Neuronal stem cell (in vitro differentiated cells): ENCODE measurements at regions not wholly inside any gene's neighbourhood (a gene's known extent, or its start where the extent isn't known, plus 50 kb on each side); places are given as distances from the start of the nearest gene placed in this dataset.

ENCODE experiments used
- DNase-seq: peaks from one replicate; pipeline ENCODE4 v3.0.0-alpha.2; 2013; ENCODE audit warnings: low spot score
- H2AFZ ChIP-seq: one replicate; pipeline ENCODE4 v1.6.1; 2013; ENCODE audit warnings: mild to moderate bottlenecking, low read length, inconsistent platforms
- H2AK5ac ChIP-seq: 2 replicates; pipeline ENCODE4 v1.6.1; 2013; ENCODE audit warnings: low read depth, mild to moderate bottlenecking, inconsistent platforms, low read length, moderate library complexity, mixed read lengths
- H2BK120ac ChIP-seq: 2 replicates; pipeline ENCODE4 v1.6.1; 2013; ENCODE audit warnings: low read depth, mild to moderate bottlenecking, inconsistent platforms, low read length, moderate library complexity, mixed read lengths
- H2BK12ac ChIP-seq: one replicate; pipeline ENCODE4 v1.6.1; 2013; ENCODE audit warnings: low read length, inconsistent platforms
- H2BK15ac ChIP-seq: 2 replicates; pipeline ENCODE4 v1.6.1; 2013; ENCODE audit warnings: mild to moderate bottlenecking, low read length, inconsistent platforms, mixed read lengths
- H2BK5ac ChIP-seq: one replicate; pipeline ENCODE4 v1.6.1; 2013; ENCODE audit warnings: inconsistent platforms, mild to moderate bottlenecking, low read length, moderate library complexity
- H3K14ac ChIP-seq: one replicate; pipeline ENCODE4 v1.6.1; 2013; ENCODE audit warnings: low read length, inconsistent platforms
- H3K18ac ChIP-seq: 2 replicates; pipeline ENCODE4 v1.6.1; 2013; ENCODE audit warnings: low read length, inconsistent platforms
- H3K23ac ChIP-seq: 2 replicates; pipeline ENCODE4 v1.6.1; 2013; ENCODE audit warnings: low read depth, mild to moderate bottlenecking, mixed read lengths, low read length, inconsistent platforms; ENCODE audit not compliant: poor library complexity
- H3K27ac ChIP-seq: replicated peaks from 3 replicates; pipeline ENCODE4 v1.5.1; 2013; ENCODE audit warnings: low read length, inconsistent platforms
- H3K27me3 ChIP-seq, 3 experiments: 2 replicates each; pipeline ENCODE4 v1.6.1; 2013; ENCODE audit warnings: low read length in 3 of 3, mild to moderate bottlenecking in 2 of 3, inconsistent platforms in 1 of 3, low read depth in 1 of 3, mixed read lengths in 1 of 3, moderate library complexity in 1 of 3; ENCODE audit not compliant: control insufficient read depth in 3 of 3, insufficient read depth in 3 of 3
- H3K36me3 ChIP-seq, 2 donors: replicated peaks in 1 of 2; 2 replicates each; pipeline ENCODE4 v1.6.1; 2013; ENCODE audit warnings: low read length in 2 of 2; ENCODE audit not compliant: control insufficient read depth in 2 of 2, insufficient read depth in 2 of 2
- H3K4ac ChIP-seq: 2 replicates; pipeline ENCODE4 v1.6.1; 2013; ENCODE audit warnings: inconsistent platforms, mild to moderate bottlenecking, low read length, moderate library complexity
- H3K4me1 ChIP-seq, 2 donors: 1 replicate in 1 of 2; 2 replicates in 1 of 2; pipeline ENCODE4 v1.6.1; 2013; ENCODE audit warnings: low read length in 2 of 2, low read depth in 1 of 2; ENCODE audit not compliant: control insufficient read depth in 2 of 2, insufficient read depth in 1 of 2
- H3K4me2 ChIP-seq: one replicate; pipeline ENCODE4 v1.6.1; 2013; ENCODE audit warnings: mild to moderate bottlenecking, low read length, inconsistent platforms; ENCODE audit not compliant: insufficient read depth, poor library complexity, severe bottlenecking
- H3K4me3 ChIP-seq, 2 donors: 2 replicates each; pipeline ENCODE4 v1.5.1; 2013; ENCODE audit warnings: low read length in 2 of 2, mild to moderate bottlenecking in 2 of 2, inconsistent platforms in 1 of 2, moderate library complexity in 1 of 2
- H3K79me1 ChIP-seq: one replicate; pipeline ENCODE4 v1.6.1; 2013; ENCODE audit warnings: low read depth, mild to moderate bottlenecking, inconsistent platforms, low read length, moderate library complexity
- H3K9ac ChIP-seq: one replicate; pipeline ENCODE4 v1.6.1; 2013; ENCODE audit warnings: mild to moderate bottlenecking, low read depth, low read length, inconsistent platforms; ENCODE audit not compliant: poor library complexity
- H3K9me3 ChIP-seq, 2 donors: replicated peaks in 1 of 2; 2 replicates each; pipeline versions ENCODE3 to v1.6.1; 2013; ENCODE audit warnings: low read length in 2 of 2, mild to moderate bottlenecking in 2 of 2, inconsistent platforms in 1 of 2, low read depth in 1 of 2, mixed read lengths in 1 of 2, moderate library complexity in 1 of 2; ENCODE audit not compliant: control insufficient read depth in 2 of 2, insufficient read depth in 1 of 2
- H4K8ac ChIP-seq: one replicate; pipeline ENCODE4 v1.6.1; 2013; ENCODE audit warnings: low read depth, mild to moderate bottlenecking, inconsistent platforms, low read length, moderate library complexity
- H4K91ac ChIP-seq: one replicate; pipeline ENCODE4 v1.6.1; 2013; ENCODE audit warnings: low read length, low read depth, mild to moderate bottlenecking, inconsistent platforms; ENCODE audit not compliant: poor library complexity
- WGBS, 2 donors: extraction: QIAGEN DNeasy Blood & Tissue Kit; methylation state at CpG; one replicate each; pipeline ENCODE4 v1.1.7; 2013; ENCODE audit warnings: missing lambda C conversion rate in 2 of 2, mixed read lengths in 1 of 2; ENCODE audit not compliant: insufficient read length in 2 of 2, insufficient replicate concordance in 1 of 2; ENCODE audit errors: extremely low coverage in 2 of 2; 5-methylcytosine and 5-hydroxymethylcytosine counted together

- H4K8ac ChIP-seq: no peak overlapping the region
- no peak overlapping the region for H3K4ac ChIP-seq
- no peak overlapping the region for H2AFZ ChIP-seq
- no peaks in the 10 kb centered on the region for H3K27me3 ChIP-seq
- no peak overlapping the region for H3K14ac ChIP-seq
- no peak overlapping the region for H2AK5ac ChIP-seq
- DNase-seq: no peak
- no peak overlapping the region for H3K18ac ChIP-seq
- no peak overlapping the region for H2BK120ac ChIP-seq
- no peak overlapping the region for H2BK5ac ChIP-seq
- H3K9me3 ChIP-seq: no peaks in the 10 kb centered on the region
- H2BK15ac ChIP-seq: no peak overlapping the region
- H3K9ac ChIP-seq: no peak overlapping the region
- H3K4me2 ChIP-seq: no peak overlapping the region
- no peaks in the 10 kb centered on the region for H3K4me1 ChIP-seq
- no peaks in the 10 kb centered on the region for H3K36me3 ChIP-seq
- WGBS, 2 donors: no CpG with 5 or more reads among the region's 2 CpGs
- H3K4me3 ChIP-seq: no peak overlapping the region
- no peak overlapping the region for H3K27ac ChIP-seq
- H3K79me1 ChIP-seq: no peaks in the 10 kb centered on the region
- H4K91ac ChIP-seq: no peak overlapping the region
- no peak overlapping the region for H3K23ac ChIP-seq
- H2BK12ac ChIP-seq: no peak overlapping the region
Observed at GRCh38 chr4:59249110-59249509, 1951.0 kb upstream of the ADGRL3 start.

GRCh38 chr4:59258002-59258401 lies 1942.1 kb upstream of the ADGRL3 start:
- Histone ChIP-seq H2AK5ac (no peak overlapping the region), H3K27ac (no peak overlapping the region), H2BK15ac (no peak overlapping the region), H4K91ac (no peak overlapping the region), H3K14ac (no peak overlapping the region), H3K18ac (no peak overlapping the region), H3K4me2 (no peak overlapping the region), H2BK5ac (no peak overlapping the region), H2BK120ac (no peak overlapping the region), H3K23ac (no peak overlapping the region), H2AFZ (no peak overlapping the region), H3K27me3 (no peaks in the 10 kb centered on the region), H3K4me3 (no peak overlapping the region), H3K79me1 (no peaks in the 10 kb centered on the region), H4K8ac (no peak overlapping the region), H3K4ac (no peak overlapping the region), H3K4me1 (no peaks in the 10 kb centered on the region), H3K9ac (no peak overlapping the region), H3K36me3 (no peaks in the 10 kb centered on the region), H2BK12ac (no peak overlapping the region), H3K9me3 (no peaks in the 10 kb centered on the region)
- no CpG with 5 or more reads among the region's 2 CpGs for WGBS, 2 donors
- DNase-seq: no peak

- Histone ChIP-seq H2AFZ (no peak overlapping the region), H2BK5ac (no peak overlapping the region), H3K4me2 (no peak overlapping the region), H2AK5ac (no peak overlapping the region), H2BK12ac (no peak overlapping the region), H3K9ac (no peak overlapping the region), H4K91ac (no peak overlapping the region), H4K8ac (no peak overlapping the region), H3K4me3 (no peak overlapping the region), H3K23ac (no peak overlapping the region), H3K9me3 (no peaks in the 10 kb centered on the region), H2BK120ac (no peak overlapping the region), H3K4me1 (no peaks in the 10 kb centered on the region), H3K27ac (no peak overlapping the region), H3K18ac (no peak overlapping the region), H3K36me3 (no peaks in the 10 kb centered on the region), H3K27me3 (no peaks in the 10 kb centered on the region), H3K79me1 (no peaks in the 10 kb centered on the region), H3K14ac (no peak overlapping the region), H3K4ac (no peak overlapping the region), H2BK15ac (no peak overlapping the region)
- DNase-seq: no peak
Observed at GRCh38 chr4:59307609-59308008, 1892.5 kb upstream of the ADGRL3 start.

GRCh38 chr4:59314637-59315036 lies 1885.5 kb upstream of the ADGRL3 start:
- no peak overlapping the region for H3K23ac ChIP-seq
- no peak overlapping the region for H3K18ac ChIP-seq
- no peaks in the 10 kb centered on the region for H3K9me3 ChIP-seq
- no peak overlapping the region for H4K91ac ChIP-seq
- no peaks in the 10 kb centered on the region for H3K27me3 ChIP-seq
- no peak overlapping the region for H2BK5ac ChIP-seq
- H3K9ac ChIP-seq: no peak overlapping the region
- H3K4me3 ChIP-seq: no peak overlapping the region
- H3K27ac ChIP-seq: no peak overlapping the region
- no peak for DNase-seq
- H3K14ac ChIP-seq: no peak overlapping the region
- H2BK12ac ChIP-seq: no peak overlapping the region
- H3K79me1 ChIP-seq: no peaks in the 10 kb centered on the region
- H2AFZ ChIP-seq: no peak overlapping the region
- no peak overlapping the region for H4K8ac ChIP-seq
- no peak overlapping the region for H2BK120ac ChIP-seq
- H3K4me1 ChIP-seq: no peaks in the 10 kb centered on the region
- no peaks in the 10 kb centered on the region for H3K36me3 ChIP-seq
- H2AK5ac ChIP-seq: no peak overlapping the region
- H2BK15ac ChIP-seq: no peak overlapping the region
- H3K4me2 ChIP-seq: no peak overlapping the region
- no peak overlapping the region for H3K4ac ChIP-seq
- no CpG with 5 or more reads among the region's 1 CpG for WGBS, 2 donors
